ENCODE measurements at regions not wholly inside any gene's neighbourhood (a gene's known extent, or its start where the extent isn't known, plus 50 kb on each side); places are given as distances from the start of the nearest gene placed in this dataset.

GRCh38 chr7:26441002-26441521 is 149.4 kb downstream of the SNX10 start:
- no peak for TF ChIP-seq POLR2A (IDR thresholded peaks at IDR 0.05; ENCODE audit: low read length)
- TF ChIP-seq GATA1 (IDR thresholded peaks at IDR 0.05; ENCODE audit: low read depth, low read length), result no peak
